ENCODE measurements at regions not wholly inside any gene's neighbourhood (a gene's known extent, or its start where the extent isn't known, plus 50 kb on each side); places are given as distances from the start of the nearest gene placed in this dataset.
A peak's percentile ranks its signal among the peaks of the same experiment; 100 is the strongest.

- no peak for TF ChIP-seq CTCF (conservative IDR thresholded peaks at IDR 0.05)
- WGBS, 2 experiments (ENCODE audit: insufficient coverage in 1 of 2, insufficient read length in 1 of 2), result 98 to 100% methylated on average over 1 of the region's 1 CpG
- no peak overlapping the region for H3K4me3 Mint-ChIP-seq
- no peaks in the 10 kb centered on the region for H3K4me1 ChIP-seq (ENCODE audit: control insufficient read depth, insufficient read depth, low read length)
- H3K36me3 ChIP-seq (ENCODE audit: control insufficient read depth, insufficient read depth, low read length), result no peaks in the 10 kb centered on the region
- H3K27ac ChIP-seq (ENCODE audit: low read depth, low read length), result no peak overlapping the region
- H3K27me3 Mint-ChIP-seq (ENCODE audit: insufficient read depth), result peaks cover 4% of the 10 kb centered on the region
- no peaks in the 10 kb centered on the region for H3K9me3 Mint-ChIP-seq
- H3K9ac ChIP-seq (ENCODE audit: extremely low read depth, low read length, poor library complexity, severe bottlenecking), result no peak overlapping the region
- no peaks in the 10 kb centered on the region for H3K36me3 Mint-ChIP-seq (ENCODE audit: low read depth)
- H3K4me3 ChIP-seq (ENCODE audit: low read length), result no peak overlapping the region
- H3K27me3 ChIP-seq (ENCODE audit: control insufficient read depth, insufficient read depth, low read length, poor library complexity, severe bottlenecking), result peaks cover 4% of the 10 kb centered on the region
- no peak for DNase-seq
- H3K9me3 ChIP-seq (ENCODE audit: control insufficient read depth, low read length), result no peaks in the 10 kb centered on the region
- H3K27ac Mint-ChIP-seq, result no peak overlapping the region
- peaks cover 6% of the 10 kb centered on the region for H3K4me1 Mint-ChIP-seq
Measured at GRCh38 chr13:106688940-106689339, 121.0 kb upstream of the ARGLU1 start.

DNA sequence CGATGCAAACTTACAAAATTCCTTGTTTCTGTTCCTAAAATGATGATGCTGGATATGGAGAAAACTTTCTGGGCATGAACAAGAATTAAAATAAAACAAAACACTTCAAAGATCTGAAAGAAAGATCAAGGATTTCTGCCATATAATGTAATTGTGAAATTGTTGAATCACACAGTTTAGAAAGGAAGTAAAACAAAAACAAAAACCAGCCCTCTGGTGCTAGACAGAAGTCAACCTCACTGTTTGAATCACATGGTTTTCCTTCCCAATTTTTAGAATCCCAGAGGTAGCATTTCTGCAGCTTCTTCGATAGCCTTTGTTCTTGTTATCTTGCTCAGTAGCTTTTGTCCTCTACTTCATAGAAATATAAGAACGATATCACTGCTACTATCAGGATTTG, 118.2 kb upstream of the ARGLU1 start:
- Mint-ChIP-seq H3K4me1 (peaks cover 10% of the 10 kb centered on the region), H3K36me3 (ENCODE audit: low read depth) (no peaks in the 10 kb centered on the region), H3K27ac (no peak overlapping the region), H3K27me3 (ENCODE audit: insufficient read depth) (peaks cover 10% of the 10 kb centered on the region), H3K4me3 (no peak overlapping the region), H3K9me3 (no peaks in the 10 kb centered on the region)
- TF ChIP-seq CTCF (conservative IDR thresholded peaks at IDR 0.05), result no peak
- H3K4me1 ChIP-seq (ENCODE audit: control insufficient read depth, insufficient read depth, low read length), result no peaks in the 10 kb centered on the region
- no peaks in the 10 kb centered on the region for H3K9me3 ChIP-seq (ENCODE audit: control insufficient read depth, low read length)
- 92 to 93% methylated on average over 2 to 3 of the region's 3 CpGs for WGBS, 2 experiments (ENCODE audit: insufficient coverage in 1 of 2, insufficient read length in 1 of 2)
- no peak for DNase-seq
- peaks cover 4% of the 10 kb centered on the region for H3K27me3 ChIP-seq (ENCODE audit: control insufficient read depth, insufficient read depth, low read length, poor library complexity, severe bottlenecking)
- no peak overlapping the region for H3K27ac ChIP-seq (ENCODE audit: low read depth, low read length)
- H3K36me3 ChIP-seq (ENCODE audit: control insufficient read depth, insufficient read depth, low read length), result no peaks in the 10 kb centered on the region
- H3K9ac ChIP-seq (ENCODE audit: extremely low read depth, low read length, poor library complexity, severe bottlenecking), result no peak overlapping the region
- H3K4me3 ChIP-seq (ENCODE audit: low read length), result no peak overlapping the region

DNA sequence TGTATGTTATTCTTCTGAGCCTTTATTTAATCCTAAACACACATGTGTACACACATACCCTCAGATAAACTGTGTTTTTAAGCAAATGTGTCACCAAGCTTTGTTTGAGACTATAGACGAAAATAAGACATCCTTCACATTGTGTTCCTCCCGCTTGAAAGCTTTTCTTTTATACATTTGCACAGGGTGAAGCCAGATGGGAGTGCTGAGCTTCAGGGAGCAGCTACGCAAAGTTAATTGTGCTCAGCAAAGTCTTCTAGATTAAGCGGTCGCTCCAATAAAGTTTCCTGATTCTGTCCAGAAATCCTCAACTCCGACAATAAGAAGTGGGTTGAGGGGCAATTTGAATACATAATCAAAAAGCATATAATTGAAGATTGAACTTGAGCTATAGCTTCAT, 117.2 kb upstream of the ARGLU1 start:
- TF ChIP-seq CTCF (conservative IDR thresholded peaks at IDR 0.05), result no peak
- WGBS, 2 experiments (ENCODE audit: insufficient coverage in 1 of 2, insufficient read length in 1 of 2), result 92 to 100% methylated on average over 2 to 6 of the region's 6 CpGs
- DNase-seq, result no peak
- Mint-ChIP-seq H3K27ac (no peak overlapping the region), H3K9me3 (no peaks in the 10 kb centered on the region), H3K4me1 (peaks cover 20% of the 10 kb centered on the region), H3K4me3 (no peak overlapping the region), H3K36me3 (ENCODE audit: low read depth) (no peaks in the 10 kb centered on the region), H3K27me3 (ENCODE audit: insufficient read depth) (peaks cover 10% of the 10 kb centered on the region)
- no peaks in the 10 kb centered on the region for H3K36me3 ChIP-seq (ENCODE audit: control insufficient read depth, insufficient read depth, low read length)
- no peak overlapping the region for H3K4me3 ChIP-seq (ENCODE audit: low read length)
- H3K4me1 ChIP-seq (ENCODE audit: control insufficient read depth, insufficient read depth, low read length), result no peaks in the 10 kb centered on the region
- peak overlapping the region; percentile 8 for H3K27ac ChIP-seq (ENCODE audit: low read depth, low read length)
- no peaks in the 10 kb centered on the region for H3K9me3 ChIP-seq (ENCODE audit: control insufficient read depth, low read length)
- H3K27me3 ChIP-seq (ENCODE audit: control insufficient read depth, insufficient read depth, low read length, poor library complexity, severe bottlenecking), result peaks cover 4% of the 10 kb centered on the region
- H3K9ac ChIP-seq (ENCODE audit: extremely low read depth, low read length, poor library complexity, severe bottlenecking), result no peak overlapping the region
